Loucy (cell line): ENCODE measurements at regions not wholly inside any gene's neighbourhood (a gene's known extent, or its start where the extent isn't known, plus 50 kb on each side); places are given as distances from the start of the nearest gene placed in this dataset.

Source experiments
- H2AFZ ChIP-seq: fragments of 200-600 bp; sonication (generic); 2 replicates; pipeline ENCODE4 v1.6.0; 2016; ENCODE audit warnings: antibody characterized with exemption, mild to moderate bottlenecking, low read length, moderate library complexity
- H3F3A ChIP-seq: fragments of 200-600 bp; 2 replicates; pipeline ENCODE4 v1.6.0; 2016; ENCODE audit warnings: antibody characterized with exemption, low read depth, mild to moderate bottlenecking
- H3K27me3 ChIP-seq: fragments of 200-600 bp; sonication (generic); 2 replicates; pipeline ENCODE4 v1.6.1; 2014; ENCODE audit warnings: low read length, mild to moderate bottlenecking; ENCODE audit not compliant: insufficient read depth, poor library complexity, severe bottlenecking
- H3K36me3 ChIP-seq: fragments of 200-600 bp; sonication (generic); 2 replicates; pipeline ENCODE4 v1.6.1; 2016; ENCODE audit warnings: low read length; ENCODE audit not compliant: insufficient read depth
- H3K4me1 ChIP-seq: fragments of 200-600 bp; sonication (generic); 2 replicates; pipeline ENCODE4 v1.5.1; 2014; ENCODE audit warnings: low read length, mild to moderate bottlenecking; ENCODE audit not compliant: insufficient read depth, poor library complexity, severe bottlenecking
- H3K4me2 ChIP-seq: fragments of 200-600 bp; sonication (generic); 2 replicates; pipeline ENCODE4 v1.6.0; 2014; ENCODE audit warnings: antibody characterized with exemption, low read length, low read depth, mild to moderate bottlenecking; ENCODE audit not compliant: poor library complexity, severe bottlenecking
- H3K4me3 ChIP-seq: fragments of 200-600 bp; sonication (generic); 2 replicates; pipeline ENCODE4 v1.5.1; 2014; ENCODE audit warnings: low read length, mild to moderate bottlenecking, mixed read lengths; ENCODE audit not compliant: poor library complexity, severe bottlenecking
- H3K79me2 ChIP-seq: fragments of 200-600 bp; sonication (generic); 2 replicates; pipeline ENCODE4 v1.6.1; 2014; ENCODE audit warnings: low read length; ENCODE audit not compliant: insufficient read depth
- H3K9ac ChIP-seq: fragments of 200-600 bp; sonication (generic); 2 replicates; pipeline ENCODE4 v1.6.0; 2014; ENCODE audit warnings: mild to moderate bottlenecking, low read depth, low read length, moderate library complexity; ENCODE audit not compliant: poor library complexity, severe bottlenecking
- H3K9me2 ChIP-seq: fragments of 200-600 bp; sonication (generic); replicated peaks from 2 replicates; pipeline ENCODE4 v1.6.1; 2016; ENCODE audit warnings: low read depth, low read length, mixed read lengths
- H3K9me3 ChIP-seq: fragments of 200-600 bp; sonication (generic); 2 replicates; pipeline ENCODE4 v1.6.1; 2014; ENCODE audit warnings: mild to moderate bottlenecking, antibody characterized with exemption, low read length, low read depth; ENCODE audit not compliant: insufficient read depth
- H4K20me1 ChIP-seq: fragments of 200-600 bp; sonication (generic); 2 replicates; pipeline ENCODE4 v1.6.0; 2014; ENCODE audit warnings: antibody characterized with exemption, low read length, mild to moderate bottlenecking; ENCODE audit not compliant: insufficient read depth, poor library complexity, severe bottlenecking
- CTCF ChIP-seq: fragments of 200-600 bp; sonication (generic); conservative IDR thresholded peaks from 2 replicates; pipeline ENCODE4 v1.5.1; 2014; ENCODE audit warnings: mild to moderate bottlenecking, antibody characterized with exemption, low read length
- EZH2phosphoT487 ChIP-seq: fragments of 200-600 bp; IDR thresholded peaks from 2 replicates; pipeline ENCODE4 v1.6.1; 2018; ENCODE audit warnings: antibody characterized with exemption, mild to moderate bottlenecking, moderate library complexity, borderline replicate concordance

- no peak overlapping the region for H3K4me2 ChIP-seq
- H2AFZ ChIP-seq = no peak overlapping the region
- no peaks in the 10 kb centered on the region for H3K36me3 ChIP-seq
- no peak for TF ChIP-seq CTCF
- TF ChIP-seq EZH2phosphoT487 = no peak
- no peaks in the 10 kb centered on the region for H3K9me3 ChIP-seq
- H3K9me2 ChIP-seq = no peaks in the 10 kb centered on the region
- H3F3A ChIP-seq = no peaks in the 10 kb centered on the region
- H4K20me1 ChIP-seq = no peaks in the 10 kb centered on the region
- H3K9ac ChIP-seq = no peak overlapping the region
- H3K79me2 ChIP-seq = no peaks in the 10 kb centered on the region
- no peak overlapping the region for H3K4me3 ChIP-seq
- no peaks in the 10 kb centered on the region for H3K4me1 ChIP-seq
- no peaks in the 10 kb centered on the region for H3K27me3 ChIP-seq
Observed at GRCh38 chr4:154084864-154085263, 296.0 kb upstream of the SFRP2 start.

- Histone ChIP-seq H3K4me3 (no peak overlapping the region), H3K4me1 (no peaks in the 10 kb centered on the region), H3K9ac (no peak overlapping the region), H3K79me2 (no peaks in the 10 kb centered on the region), H3F3A (no peaks in the 10 kb centered on the region), H4K20me1 (no peaks in the 10 kb centered on the region), H3K4me2 (no peak overlapping the region), H3K27me3 (no peaks in the 10 kb centered on the region), H3K36me3 (no peaks in the 10 kb centered on the region), H3K9me3 (no peaks in the 10 kb centered on the region), H3K9me2 (no peaks in the 10 kb centered on the region), H2AFZ (no peak overlapping the region)
- peak; percentile 70 for TF ChIP-seq CTCF
- TF ChIP-seq EZH2phosphoT487 = no peak
Observed at GRCh38 chr4:154082760-154083535, 294.1 kb upstream of the SFRP2 start.

- no peaks in the 10 kb centered on the region for H4K20me1 ChIP-seq
- H2AFZ ChIP-seq = no peak overlapping the region
- H3K4me3 ChIP-seq = no peak overlapping the region
- H3K36me3 ChIP-seq = no peaks in the 10 kb centered on the region
- H3K27me3 ChIP-seq = no peaks in the 10 kb centered on the region
- H3K9me2 ChIP-seq = no peaks in the 10 kb centered on the region
- no peak overlapping the region for H3K9ac ChIP-seq
- TF ChIP-seq EZH2phosphoT487 (no peak), CTCF (no peak)
- H3K4me1 ChIP-seq = no peaks in the 10 kb centered on the region
- no peaks in the 10 kb centered on the region for H3K9me3 ChIP-seq
- no peak overlapping the region for H3K4me2 ChIP-seq
- H3F3A ChIP-seq = no peaks in the 10 kb centered on the region
- no peaks in the 10 kb centered on the region for H3K79me2 ChIP-seq
Observed at GRCh38 chr4:154081391-154081790, 292.5 kb upstream of the SFRP2 start.
